ENCODE measurements at regions not wholly inside any gene's neighbourhood (a gene's known extent, or its start where the extent isn't known, plus 50 kb on each side); places are given as distances from the start of the nearest gene placed in this dataset.
"Not testable (repeated sequence)": the region's sequence is repeated elsewhere in the genome, so short reads cannot be mapped to it uniquely, and the experiment has no call there.

GRCh38 chr2:215746226-215746886 lies 267.0 kb downstream of the MREG start:
- DNase-seq (ENCODE audit: low read depth, low spot score): no peak

GRCh38 chr2:215745331-215745730 lies 268.0 kb downstream of the MREG start:
- DNase-seq (ENCODE audit: low read depth, low spot score): no peak

DNA sequence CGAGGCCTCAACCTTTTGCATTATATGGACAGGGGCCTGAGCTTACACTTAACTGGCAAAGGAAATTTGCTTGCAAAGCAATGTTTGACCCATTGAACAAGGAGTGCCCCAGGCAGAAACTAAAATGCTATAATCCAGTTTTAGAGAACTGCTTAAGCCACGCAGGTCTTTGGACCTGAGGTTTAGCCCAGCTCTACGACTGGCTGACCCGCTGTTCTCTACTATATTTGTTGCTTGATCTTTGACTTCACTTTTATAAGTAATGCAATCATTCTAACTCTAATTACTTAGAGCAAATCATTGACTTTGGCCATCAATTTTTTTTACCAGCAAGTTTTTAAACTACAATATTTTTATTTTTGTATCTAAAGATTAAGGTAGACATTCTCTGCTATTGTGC lies 268.8 kb downstream of the MREG start:
- no peak for DNase-seq (ENCODE audit: low read depth, low spot score)

DNA sequence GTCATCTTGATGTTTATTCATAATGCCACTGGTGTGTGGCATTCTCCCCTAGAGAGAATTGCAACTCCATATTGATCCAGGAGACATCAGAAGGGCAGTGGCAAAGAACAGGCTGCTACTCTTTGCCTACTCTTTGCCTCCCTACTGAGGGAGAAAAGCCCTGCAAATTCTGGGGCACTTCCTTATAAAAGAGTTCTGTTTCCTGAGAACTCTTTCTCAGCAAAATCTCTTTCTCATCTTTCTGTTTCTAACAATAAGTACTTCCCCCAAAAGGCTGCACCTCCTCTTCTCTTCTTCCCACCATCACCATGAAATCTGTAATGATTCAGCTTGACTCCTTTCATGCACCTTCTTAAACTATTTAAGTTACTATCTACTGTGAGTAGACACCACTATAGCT lies 270.3 kb downstream of the MREG start:
- no peak for DNase-seq (ENCODE audit: low read depth, low spot score)

GRCh38 chr2:215742021-215742420 lies 271.3 kb downstream of the MREG start:
- no peak for DNase-seq (ENCODE audit: low read depth, low spot score)

- DNase-seq (ENCODE audit: low read depth, low spot score): no peak
Observed at GRCh38 chr2:215740071-215740470, 273.3 kb downstream of the MREG start.

DNA sequence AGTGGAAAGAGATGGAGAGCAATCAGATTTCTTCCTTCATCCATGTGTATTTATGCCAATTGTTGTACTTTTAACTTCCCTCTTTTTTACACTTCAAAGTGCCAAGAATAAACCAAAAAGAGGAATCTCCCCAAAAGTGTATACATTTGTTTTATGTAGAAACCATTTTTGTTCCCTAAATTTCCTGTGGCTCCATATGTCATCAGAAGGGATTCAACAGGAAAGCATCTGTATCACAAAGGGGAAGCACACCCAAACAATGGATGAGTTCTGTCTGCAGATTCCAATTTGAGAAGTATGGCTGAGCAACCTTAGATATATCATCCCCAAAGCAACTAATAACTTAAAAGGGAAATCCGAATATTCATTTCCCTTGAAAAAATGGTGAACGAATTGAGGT lies 275.0 kb downstream of the MREG start:
- no peak for DNase-seq (ENCODE audit: low read depth, low spot score)

GRCh38 chr2:215737477-215737876 lies 275.9 kb downstream of the MREG start:
- no peak for DNase-seq (ENCODE audit: low read depth, low spot score)

- no peak for DNase-seq (ENCODE audit: low read depth, low spot score)
Observed at GRCh38 chr2:215736653-215737290, 276.6 kb downstream of the MREG start.

DNA sequence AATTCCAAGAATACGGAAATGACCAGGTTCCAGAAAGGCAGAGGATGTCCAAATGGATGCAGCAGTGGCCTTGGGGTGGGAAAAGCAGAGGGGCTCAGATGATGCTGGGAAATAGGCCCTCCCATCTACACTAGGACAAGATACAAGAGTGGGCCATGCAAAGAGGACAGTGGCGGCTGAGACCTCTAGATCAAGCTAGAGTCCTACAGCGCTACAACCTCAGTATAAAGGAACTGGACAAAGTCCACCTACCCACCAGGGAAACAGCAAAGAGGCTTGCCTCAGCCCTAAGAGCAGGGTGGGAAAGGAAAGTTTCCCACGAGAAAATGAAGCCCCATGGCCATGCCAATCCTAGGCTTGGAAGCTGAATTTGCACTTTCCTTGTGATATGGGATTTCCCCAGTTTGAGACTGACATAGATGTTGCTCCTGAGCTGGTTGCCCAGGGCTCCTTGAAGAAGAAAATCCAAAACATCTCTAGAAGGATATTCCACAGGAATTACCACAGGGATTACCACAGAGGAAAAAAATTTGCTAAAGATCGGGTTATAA lies 282.2 kb downstream of the MREG start:
- no peak for DNase-seq (ENCODE audit: low read depth, low spot score)

DNA sequence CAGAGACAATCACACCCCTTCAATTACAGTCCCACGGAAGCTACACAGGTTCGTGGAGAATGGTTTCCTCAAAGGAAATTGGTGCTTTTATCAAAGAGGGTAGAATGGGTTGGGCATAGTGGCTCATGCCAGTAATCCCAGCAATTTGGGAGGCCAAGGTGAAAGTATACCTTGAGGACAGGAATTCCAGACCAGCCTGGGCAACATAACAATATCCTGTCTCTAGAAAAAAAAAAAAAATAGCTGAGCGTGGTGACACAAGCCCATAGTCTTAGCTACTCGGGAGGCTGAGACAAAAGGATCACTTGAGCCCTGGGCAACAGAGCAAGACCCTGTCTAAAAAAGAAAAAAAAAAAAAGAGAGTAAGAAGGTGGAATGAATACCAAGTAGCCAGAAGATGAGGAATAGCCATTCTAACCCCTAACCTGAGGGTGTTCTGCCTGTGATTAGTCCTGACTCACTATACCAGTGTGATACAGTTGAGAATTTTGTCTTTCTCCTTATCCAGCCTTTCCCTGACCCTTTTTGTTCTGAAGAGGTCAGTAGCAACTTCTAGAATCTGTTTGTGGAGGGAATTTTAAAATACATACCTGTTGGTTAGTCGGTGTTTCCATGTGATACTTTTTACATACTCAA lies 283.2 kb downstream of the MREG start:
- no peak for DNase-seq (ENCODE audit: low read depth, low spot score)

GRCh38 chr2:215728504-215729065 lies 284.8 kb downstream of the MREG start:
- no peak for DNase-seq (ENCODE audit: low read depth, low spot score)

DNA sequence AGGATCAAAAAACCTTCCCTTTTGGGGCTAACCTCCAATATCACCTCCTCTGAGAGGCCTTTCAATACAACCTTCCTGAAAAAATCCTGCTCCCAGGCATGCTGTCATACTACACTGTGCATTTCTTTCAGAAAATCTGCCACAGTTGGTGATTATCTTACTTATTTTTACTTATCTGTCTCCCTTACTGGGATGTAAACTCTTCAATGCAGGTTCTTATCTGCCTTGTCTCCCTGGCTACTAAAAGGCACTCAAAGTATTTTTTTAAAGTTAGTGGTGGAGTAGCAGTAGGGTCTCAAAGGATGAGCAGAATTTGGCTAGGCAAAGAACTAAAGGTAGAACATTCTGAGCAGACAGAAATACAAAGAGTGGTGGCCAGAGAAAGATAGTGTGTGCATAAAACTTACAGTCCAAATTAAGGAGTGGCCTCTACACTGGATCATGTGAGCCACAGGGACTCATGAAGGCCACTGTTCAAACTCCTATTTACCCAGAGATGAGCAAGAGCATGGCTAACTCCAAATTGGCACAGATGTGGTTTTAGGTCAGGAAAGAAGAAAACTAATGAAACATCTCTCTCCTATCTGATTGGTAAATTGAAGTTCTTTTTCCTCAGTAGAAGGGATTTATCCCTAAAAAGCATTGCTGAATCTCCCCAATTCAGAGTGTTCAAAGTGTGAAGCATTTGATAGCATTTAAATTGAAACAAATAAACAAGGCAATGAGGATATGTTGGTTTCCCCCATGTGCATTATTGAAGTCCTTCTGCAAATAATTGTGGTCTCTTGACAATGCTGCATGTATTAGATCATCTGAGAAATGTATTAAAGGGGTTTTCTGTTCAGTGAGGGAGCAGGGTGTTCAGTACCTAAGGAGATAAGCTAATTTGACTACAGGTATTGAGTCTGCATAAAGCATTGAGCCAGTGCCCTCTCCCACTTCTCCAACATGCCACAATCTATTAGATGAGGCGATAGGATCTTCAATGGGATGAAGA lies 285.5 kb downstream of the MREG start:
- no peak for DNase-seq (ENCODE audit: low read depth, low spot score)

DNA sequence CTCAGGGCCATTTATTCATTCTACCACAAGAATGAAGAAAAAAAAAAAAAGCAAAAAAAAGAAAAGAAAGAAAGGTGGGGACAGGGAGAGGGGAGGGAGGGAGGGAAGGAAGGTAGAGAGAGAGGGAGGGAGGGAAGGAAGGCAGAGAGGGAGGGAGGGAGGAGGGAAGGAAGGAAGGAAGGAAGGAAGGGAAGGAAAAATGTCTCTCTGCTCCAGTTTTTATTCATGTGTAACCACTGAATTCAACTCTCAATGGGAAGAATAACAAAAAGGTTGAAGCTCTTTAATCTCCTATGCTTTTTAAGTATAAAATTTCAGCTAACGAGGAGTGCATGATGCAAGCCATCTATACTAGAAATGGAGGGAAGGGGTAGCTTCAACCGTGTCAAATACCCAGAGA lies 287.3 kb downstream of the MREG start:
- no peak for DNase-seq (ENCODE audit: low read depth, low spot score)

DNA sequence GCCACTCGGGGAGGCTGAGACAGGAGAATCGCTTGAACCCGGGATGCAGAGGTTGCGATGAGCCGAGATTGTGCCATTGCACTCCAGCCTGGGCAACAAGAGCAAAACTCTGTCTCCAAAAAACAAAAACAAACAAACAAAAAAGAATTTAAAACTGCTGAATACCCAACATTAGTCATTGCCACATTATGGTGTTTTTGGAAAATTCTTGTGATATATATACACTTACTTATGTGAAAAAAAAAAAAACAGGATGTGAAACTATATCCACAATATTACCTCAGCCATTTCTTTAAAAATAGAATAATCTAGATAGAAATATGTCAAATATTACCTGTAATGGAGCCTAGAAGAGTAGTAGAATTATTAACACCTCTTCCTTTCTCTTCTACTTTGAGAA lies 288.3 kb upstream of the FN1 start:
- DNase-seq (ENCODE audit: low read depth, low spot score): no peak

DNA sequence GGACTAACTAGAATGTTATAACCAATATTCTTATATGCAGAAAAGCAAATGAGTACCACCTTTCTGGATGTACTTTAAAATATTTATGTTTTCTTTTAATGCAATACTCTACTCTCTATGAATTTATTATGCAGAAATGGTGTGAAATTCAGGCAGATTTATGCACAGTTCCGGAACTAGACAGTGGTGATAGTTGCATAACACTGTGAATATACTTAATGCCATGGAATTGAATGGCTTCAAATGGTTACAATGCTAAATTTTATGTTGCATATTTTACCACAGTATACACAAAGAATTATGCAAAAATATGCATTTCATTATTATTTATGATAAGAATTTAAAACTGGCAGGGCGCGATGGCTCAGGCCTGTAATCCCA lies 287.8 kb upstream of the FN1 start:
- no peak for DNase-seq (ENCODE audit: low read depth, low spot score)

- no peak for DNase-seq (ENCODE audit: low read depth, low spot score)
Observed at GRCh38 chr2:215722986-215723630, 287.2 kb upstream of the FN1 start.

GRCh38 chr2:215722125-215722524 lies 286.3 kb upstream of the FN1 start:
- DNase-seq (ENCODE audit: low read depth, low spot score): no peak

DNA sequence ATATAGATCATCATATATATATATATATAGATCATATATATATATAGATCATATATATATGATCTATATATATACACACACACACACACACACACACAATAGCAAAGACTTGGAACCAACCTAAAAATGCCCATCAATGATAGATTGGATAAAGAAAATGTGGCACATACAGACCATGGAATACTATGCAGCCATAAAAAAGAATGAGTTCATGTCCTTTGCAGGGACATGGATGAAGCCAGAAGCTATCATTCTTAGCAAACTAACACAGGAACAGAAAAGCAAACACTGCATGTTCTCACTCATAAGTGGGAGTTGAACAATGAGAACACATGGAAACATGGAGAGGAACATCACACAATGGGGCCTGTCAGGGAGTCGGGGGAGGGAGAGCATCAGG lies 285.6 kb upstream of the FN1 start:
- DNase-seq (ENCODE audit: low read depth, low spot score): not testable (repeated sequence)

DNA sequence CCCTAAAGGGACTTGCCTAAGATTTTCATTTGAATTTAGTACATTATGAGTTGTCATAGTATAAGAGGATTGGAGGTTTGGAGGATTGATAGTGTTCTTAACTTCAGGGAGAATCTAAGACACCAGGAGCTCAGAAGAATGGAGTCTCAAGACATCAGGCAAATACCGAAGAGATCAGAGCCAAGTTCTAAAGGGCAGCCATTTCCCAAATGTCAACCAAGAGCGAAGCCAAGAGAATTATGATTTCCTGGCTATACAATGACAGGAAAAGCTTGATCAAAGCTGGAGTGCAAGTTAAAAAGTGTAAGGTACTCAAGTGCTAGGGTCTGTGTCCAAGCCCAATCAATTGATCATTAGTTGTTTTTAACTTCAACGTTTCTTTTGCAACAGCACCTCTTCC lies 283.0 kb upstream of the FN1 start:
- no peak for DNase-seq (ENCODE audit: low read depth, low spot score)

DNA sequence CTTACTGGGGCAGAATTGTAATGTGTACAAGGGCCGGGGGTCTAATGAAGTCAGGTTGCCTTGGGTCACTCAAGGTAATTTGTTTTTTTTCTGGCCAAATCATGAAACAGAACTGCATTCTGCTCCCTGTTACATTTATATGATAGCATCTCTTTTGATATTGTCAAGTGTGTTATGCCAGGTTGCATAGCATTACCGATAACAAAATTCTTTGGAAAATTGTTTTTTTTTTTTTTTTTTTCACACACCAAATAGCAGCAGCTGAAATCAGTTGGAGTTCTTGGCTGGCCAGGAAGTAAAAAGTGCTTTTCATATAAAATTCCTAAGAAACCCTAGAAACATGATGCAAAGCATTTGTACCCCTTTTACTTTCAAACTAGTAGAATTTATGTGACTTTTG lies 282.6 kb upstream of the FN1 start:
- no peak for DNase-seq (ENCODE audit: low read depth, low spot score)
